ENCODE measurements at regions not wholly inside any gene's neighbourhood (a gene's known extent, or its start where the extent isn't known, plus 50 kb on each side); places are given as distances from the start of the nearest gene placed in this dataset.

DNA sequence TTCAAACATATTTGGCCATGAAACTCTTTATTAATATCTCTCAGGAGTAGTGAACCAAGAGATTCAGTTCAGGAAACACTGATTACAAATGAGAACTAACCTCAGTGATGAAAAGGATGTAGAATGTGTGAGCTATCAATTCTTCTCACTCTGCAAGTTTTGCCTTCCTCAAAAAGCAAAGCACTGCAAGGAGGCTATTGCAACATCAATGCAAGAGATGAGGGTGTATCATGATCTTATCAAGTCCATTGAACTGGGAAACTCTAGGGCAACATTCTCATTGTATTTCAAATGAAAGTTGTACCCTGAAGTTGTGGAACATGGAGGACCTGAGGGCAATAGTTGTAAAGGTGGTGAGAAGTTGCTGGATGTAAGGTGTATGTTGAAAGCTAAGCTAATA lies 56.4 kb upstream of the VEGFC start:
- ChIA-PET CTCF (no interaction called here), POLR2A (no interaction called here)
- no peak for DNase-seq

DNA sequence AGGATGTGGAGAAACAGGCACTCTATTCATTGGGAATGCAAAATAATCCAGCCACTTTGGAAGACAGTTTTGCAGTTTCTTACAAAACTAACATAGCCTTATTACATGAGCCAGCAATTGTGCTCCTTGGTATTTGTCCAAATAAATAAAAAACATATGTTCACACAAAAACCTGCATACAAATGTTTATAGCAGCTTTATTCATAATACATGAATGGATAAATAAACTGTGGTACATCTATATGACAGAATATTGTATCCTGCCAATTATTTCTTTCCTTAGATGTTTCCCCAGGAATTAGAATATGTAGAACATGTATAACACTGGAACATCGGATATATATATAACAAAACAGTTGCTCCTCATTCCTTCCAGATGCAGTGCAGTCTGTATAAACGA lies 57.7 kb upstream of the VEGFC start:
- H3K9me3 ChIP-seq = no peaks in the 10 kb centered on the region
- H3K4me3 ChIP-seq (ENCODE audit: low read depth, low read length) = no peak overlapping the region
- POLR2A ChIA-PET = interaction anchor here (0.5 kb wide), 1 partner anchor 13 kb away, joined by 5 read pairs; no protein-coding TSS in a partner anchor
- Mint-ChIP-seq H3K27me3 (ENCODE audit: insufficient read depth, unreplicated experiment) (peaks cover 2% of the 10 kb centered on the region), H3K4me1 (ENCODE audit: low read depth, unreplicated experiment) (no peaks in the 10 kb centered on the region), H3K36me3 (ENCODE audit: insufficient read depth, unreplicated experiment) (no peaks in the 10 kb centered on the region), H3K27ac (ENCODE audit: unreplicated experiment) (no peak overlapping the region), H3K4me3 (ENCODE audit: unreplicated experiment) (no peak overlapping the region), H3K9me3 (ENCODE audit: unreplicated experiment) (no peaks in the 10 kb centered on the region)
- BruUV-seq (replicated peaks) = no TSS peak
- H3K36me3 ChIP-seq (ENCODE audit: control insufficient read depth, insufficient read depth, low read length) = no peaks in the 10 kb centered on the region
- H3K4me1 ChIP-seq = no peaks in the 10 kb centered on the region
- TF ChIP-seq, protein P1, sequence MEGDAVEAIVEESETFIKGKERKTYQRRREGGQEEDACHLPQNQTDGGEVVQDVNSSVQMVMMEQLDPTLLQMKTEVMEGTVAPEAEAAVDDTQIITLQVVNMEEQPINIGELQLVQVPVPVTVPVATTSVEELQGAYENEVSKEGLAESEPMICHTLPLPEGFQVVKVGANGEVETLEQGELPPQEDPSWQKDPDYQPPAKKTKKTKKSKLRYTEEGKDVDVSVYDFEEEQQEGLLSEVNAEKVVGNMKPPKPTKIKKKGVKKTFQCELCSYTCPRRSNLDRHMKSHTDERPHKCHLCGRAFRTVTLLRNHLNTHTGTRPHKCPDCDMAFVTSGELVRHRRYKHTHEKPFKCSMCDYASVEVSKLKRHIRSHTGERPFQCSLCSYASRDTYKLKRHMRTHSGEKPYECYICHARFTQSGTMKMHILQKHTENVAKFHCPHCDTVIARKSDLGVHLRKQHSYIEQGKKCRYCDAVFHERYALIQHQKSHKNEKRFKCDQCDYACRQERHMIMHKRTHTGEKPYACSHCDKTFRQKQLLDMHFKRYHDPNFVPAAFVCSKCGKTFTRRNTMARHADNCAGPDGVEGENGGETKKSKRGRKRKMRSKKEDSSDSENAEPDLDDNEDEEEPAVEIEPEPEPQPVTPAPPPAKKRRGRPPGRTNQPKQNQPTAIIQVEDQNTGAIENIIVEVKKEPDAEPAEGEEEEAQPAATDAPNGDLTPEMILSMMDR (IDR thresholded peaks at IDR 0.05; ENCODE audit: insufficient read depth in 1 of 2, low read depth in 1 of 2, low read length in 1 of 2, severe bottlenecking in 1 of 2, unreplicated experiment in 1 of 2) = no peak
- DNase-seq = no peak
- no peaks in the 10 kb centered on the region for H3K27me3 ChIP-seq (replicated peaks; ENCODE audit: control insufficient read depth, insufficient read depth, low read length)
- intact Hi-C loops (cut with micrococcal nuclease; ENCODE audit: unreplicated experiment) = no loop called here
- CTCF ChIA-PET = no interaction called here

More for the DNA sequence above, 56.4 kb upstream of the VEGFC start:
- Mint-ChIP-seq H3K4me3 (ENCODE audit: unreplicated experiment) (no peak overlapping the region), H3K27me3 (ENCODE audit: insufficient read depth, unreplicated experiment) (peaks cover 2% of the 10 kb centered on the region), H3K9me3 (ENCODE audit: unreplicated experiment) (no peaks in the 10 kb centered on the region), H3K4me1 (ENCODE audit: low read depth, unreplicated experiment) (no peaks in the 10 kb centered on the region), H3K36me3 (ENCODE audit: insufficient read depth, unreplicated experiment) (no peaks in the 10 kb centered on the region), H3K27ac (ENCODE audit: unreplicated experiment) (no peak overlapping the region)
- intact Hi-C loops (cut with micrococcal nuclease; ENCODE audit: unreplicated experiment) = no loop called here
- no peaks in the 10 kb centered on the region for H3K4me1 ChIP-seq
- no peak overlapping the region for H3K4me3 ChIP-seq (ENCODE audit: low read depth, low read length)
- no peaks in the 10 kb centered on the region for H3K27me3 ChIP-seq (replicated peaks; ENCODE audit: control insufficient read depth, insufficient read depth, low read length)
- no TSS peak for BruUV-seq (replicated peaks)
- TF ChIP-seq, protein P1 (IDR thresholded peaks at IDR 0.05; ENCODE audit: insufficient read depth in 1 of 2, low read depth in 1 of 2, low read length in 1 of 2, severe bottlenecking in 1 of 2, unreplicated experiment in 1 of 2) = no peak
- H3K36me3 ChIP-seq (ENCODE audit: control insufficient read depth, insufficient read depth, low read length) = no peaks in the 10 kb centered on the region
- no peaks in the 10 kb centered on the region for H3K9me3 ChIP-seq

DNA sequence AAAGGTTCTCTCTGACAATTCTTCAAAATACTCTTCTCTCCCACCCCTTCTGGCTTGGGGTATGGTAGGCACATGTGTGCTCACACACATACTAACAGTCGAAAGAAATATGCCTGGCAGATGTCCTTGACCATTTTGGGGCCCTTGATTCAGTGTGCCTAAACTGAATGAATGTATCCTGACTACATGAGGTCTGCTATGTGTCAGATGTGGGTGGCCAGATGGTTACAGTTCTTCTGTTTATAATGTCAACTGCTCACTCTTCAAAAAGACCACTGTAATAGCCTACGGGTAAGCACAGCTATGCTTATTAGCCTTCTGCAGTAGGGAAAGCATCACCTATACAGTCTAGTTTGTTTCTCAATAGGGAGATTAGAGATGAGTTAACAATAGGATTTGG lies 63.7 kb upstream of the VEGFC start:
- Histone ChIP-seq H3K36me3 (ENCODE audit: control insufficient read depth, insufficient read depth, low read length) (no peaks in the 10 kb centered on the region), H3K4me1 (no peaks in the 10 kb centered on the region), H3K4me3 (ENCODE audit: low read depth, low read length) (no peak overlapping the region), H3K27me3 (replicated peaks; ENCODE audit: control insufficient read depth, insufficient read depth, low read length) (no peaks in the 10 kb centered on the region), H3K9me3 (no peaks in the 10 kb centered on the region)
- ChIA-PET POLR2A (no interaction called here), CTCF (no interaction called here)
- Mint-ChIP-seq H3K27me3 (ENCODE audit: insufficient read depth, unreplicated experiment) (no peaks in the 10 kb centered on the region), H3K4me1 (ENCODE audit: low read depth, unreplicated experiment) (no peaks in the 10 kb centered on the region), H3K4me3 (ENCODE audit: unreplicated experiment) (no peak overlapping the region), H3K36me3 (ENCODE audit: insufficient read depth, unreplicated experiment) (no peaks in the 10 kb centered on the region), H3K27ac (ENCODE audit: unreplicated experiment) (no peak overlapping the region), H3K9me3 (ENCODE audit: unreplicated experiment) (no peaks in the 10 kb centered on the region)
- DNase-seq = no peak
- TF ChIP-seq, protein P1 (IDR thresholded peaks at IDR 0.05; ENCODE audit: insufficient read depth in 1 of 2, low read depth in 1 of 2, low read length in 1 of 2, severe bottlenecking in 1 of 2, unreplicated experiment in 1 of 2) = no peak
- intact Hi-C loops (cut with micrococcal nuclease; ENCODE audit: unreplicated experiment) = no loop called here
- no TSS peak for BruUV-seq (replicated peaks)
